ENCODE measurements at regions not wholly inside any gene's neighbourhood (a gene's known extent, or its start where the extent isn't known, plus 50 kb on each side); places are given as distances from the start of the nearest gene placed in this dataset.
A peak's percentile ranks its signal among the peaks of the same experiment; 100 is the strongest.

DNA sequence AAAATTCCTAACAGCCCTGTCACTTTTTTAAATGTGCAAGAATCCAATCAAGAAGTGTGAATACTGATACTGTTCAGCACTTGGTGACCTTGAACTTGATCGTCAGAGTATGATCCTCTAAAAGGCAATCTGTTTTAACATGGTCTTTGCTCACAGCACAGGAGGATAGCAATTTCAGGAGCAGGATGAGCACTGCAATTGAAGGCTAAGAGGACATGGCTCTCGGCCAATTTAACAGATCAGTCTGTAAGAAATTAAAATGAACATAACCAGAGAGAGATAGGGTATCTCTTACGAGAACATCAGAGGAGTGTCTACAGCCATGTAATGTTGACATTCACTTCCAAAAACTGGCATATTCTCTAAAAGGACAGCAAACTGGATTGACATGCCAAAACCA, 243.1 kb downstream of the LTN1 start:
- DNase-seq, result no peak

DNA sequence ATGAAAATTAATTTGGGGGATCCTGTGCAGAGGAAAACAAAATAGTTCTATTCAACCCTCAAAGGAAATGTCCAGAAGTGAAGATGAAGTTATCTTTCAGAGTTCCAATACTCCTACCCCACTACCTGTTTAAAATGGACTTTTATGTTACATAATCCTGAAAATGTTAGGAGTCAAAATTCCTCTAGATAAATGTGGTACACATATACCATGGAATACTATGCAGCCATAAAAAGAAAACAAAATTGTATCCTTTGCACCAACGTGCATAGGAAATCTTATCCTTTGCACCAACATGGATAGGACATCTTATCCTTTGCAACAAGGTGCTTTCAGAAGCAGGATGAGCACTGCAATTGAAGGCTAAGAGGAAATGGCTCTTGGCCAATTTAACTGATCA, 245.2 kb downstream of the LTN1 start:
- DNase-seq, result no peak

DNA sequence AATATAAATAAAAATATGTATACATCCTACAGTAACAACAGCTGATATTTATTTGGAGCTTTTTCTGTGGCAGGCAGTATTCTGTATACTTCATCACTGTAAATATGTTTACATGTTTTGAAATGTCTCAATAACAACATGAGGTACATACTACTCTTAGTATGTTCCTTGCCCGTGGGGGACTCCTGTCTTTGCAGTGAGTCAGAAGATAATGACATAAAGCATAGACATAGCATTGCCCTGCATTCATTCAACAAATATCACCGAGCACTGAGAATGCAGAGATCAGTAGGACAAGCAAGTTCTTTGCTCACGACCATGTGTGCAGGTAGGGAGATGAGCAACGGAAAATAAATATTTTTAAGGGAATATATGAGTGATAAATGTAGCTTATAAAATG, 246.5 kb downstream of the LTN1 start:
- no peak for DNase-seq

DNA sequence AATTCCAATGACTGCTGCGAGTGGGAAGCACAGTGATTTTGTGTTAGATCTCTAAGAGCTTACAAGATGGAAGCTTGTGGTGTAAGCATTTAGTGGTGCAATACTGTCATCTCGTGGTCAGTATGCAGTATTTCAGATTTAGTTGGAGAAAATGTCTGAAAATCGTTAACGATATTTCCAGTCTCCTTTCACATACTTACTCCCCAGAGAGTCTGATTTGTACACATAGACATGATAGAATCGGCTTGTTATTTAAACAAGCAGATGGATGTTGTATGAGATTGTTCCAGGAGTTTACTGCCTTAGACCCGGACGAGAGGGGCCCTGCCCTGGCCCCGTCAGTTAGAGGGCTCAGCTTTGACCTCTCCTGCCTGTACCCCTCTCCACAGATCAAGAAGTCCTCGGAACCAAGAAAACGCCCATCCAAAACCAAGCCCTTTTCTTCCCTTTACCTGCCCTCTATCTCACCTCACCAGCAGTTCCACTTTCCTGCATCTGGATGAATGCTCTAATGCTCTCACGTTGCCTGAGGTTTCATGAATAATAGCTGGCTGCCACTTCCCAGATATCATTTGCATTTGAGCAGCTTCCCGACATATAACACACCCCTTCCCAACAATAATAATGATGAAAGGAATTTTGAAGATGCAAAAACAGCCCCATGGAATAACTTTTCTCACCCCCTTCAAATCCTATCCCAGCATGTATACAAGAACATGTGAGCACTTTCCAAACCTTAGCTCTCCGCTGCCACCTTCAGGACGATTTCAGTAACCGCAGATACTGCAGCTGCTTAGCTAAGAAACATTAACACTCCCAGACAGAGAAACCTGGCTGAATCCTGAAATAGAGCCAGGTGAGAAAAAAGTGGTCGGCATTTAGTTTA, 247.3 kb downstream of the LTN1 start:
- peak; percentile 79 for DNase-seq

DNA sequence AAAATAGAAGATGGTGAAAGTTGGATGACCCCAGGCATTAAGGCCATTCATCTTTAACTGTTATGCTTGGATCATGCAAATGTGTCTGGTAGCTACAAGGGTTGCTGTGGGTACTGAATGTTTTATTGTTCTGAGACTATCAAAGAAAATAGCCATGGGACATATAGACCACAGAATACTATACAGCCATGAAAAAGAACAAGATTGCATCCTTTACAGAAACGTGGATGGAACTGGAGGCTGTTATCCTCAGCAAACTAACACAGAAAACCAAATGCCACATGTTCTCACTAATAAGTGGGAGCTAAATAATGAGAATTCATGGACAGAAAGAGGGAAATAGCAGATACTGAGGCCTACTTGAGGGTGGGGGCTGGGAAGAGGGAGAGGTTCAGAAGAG, 249.0 kb downstream of the LTN1 start:
- no peak for DNase-seq

DNA sequence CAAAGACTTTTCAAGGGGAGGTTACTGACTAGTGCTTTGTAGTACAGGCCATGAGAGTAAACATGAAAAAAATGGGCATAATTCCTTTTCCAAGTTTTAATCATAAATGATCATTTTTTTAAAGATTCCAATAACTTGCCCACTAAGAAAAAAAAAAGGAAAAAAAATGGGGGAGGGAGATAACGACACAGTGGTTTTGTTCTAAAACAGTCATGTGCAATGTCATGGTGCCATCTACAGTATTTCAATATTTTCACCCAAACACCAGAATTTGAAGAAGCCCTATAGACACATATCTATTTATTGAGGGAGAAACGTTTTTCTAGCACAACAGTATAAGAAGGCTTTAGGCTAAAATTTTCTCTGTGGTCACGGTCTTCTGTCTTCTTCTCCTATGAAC, 250.2 kb downstream of the LTN1 start:
- no peak for DNase-seq

DNA sequence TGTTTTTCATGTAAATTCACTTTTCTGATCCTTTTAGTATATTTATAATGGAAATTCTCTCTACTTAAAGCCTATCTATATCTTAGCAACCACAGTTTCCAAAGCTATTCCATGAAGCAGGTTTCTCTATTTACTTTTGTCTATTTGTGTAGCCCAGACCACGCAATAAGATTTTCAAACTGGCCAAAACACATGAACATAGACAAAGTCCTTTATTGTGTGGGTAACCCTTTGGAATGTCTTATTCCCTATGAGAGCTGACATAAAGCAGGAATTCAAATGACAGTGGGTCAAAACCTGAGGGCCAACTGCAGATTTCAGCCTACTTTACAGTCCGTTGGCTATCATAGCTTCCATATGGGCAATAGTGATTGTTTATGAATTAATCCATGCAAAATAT, 252.6 kb downstream of the LTN1 start:
- no peak for DNase-seq

DNA sequence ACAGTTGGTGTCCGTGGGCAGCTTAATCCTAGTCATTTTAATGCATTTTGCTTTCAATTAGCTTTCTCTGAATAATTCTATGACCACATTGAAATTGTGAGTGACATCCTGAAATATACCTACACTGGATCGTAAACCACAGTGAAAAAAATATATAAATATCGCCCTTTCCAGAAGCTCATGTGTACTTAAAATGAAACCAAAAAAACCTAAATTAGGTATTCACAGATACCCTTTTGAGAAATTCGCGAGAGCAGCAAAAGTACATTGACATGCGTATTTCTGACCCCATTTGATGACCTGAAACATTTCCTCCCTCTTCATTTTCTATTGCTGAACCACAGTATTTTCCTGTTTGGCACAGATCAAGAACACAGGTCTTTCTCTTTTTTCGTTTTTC, 253.8 kb downstream of the LTN1 start:
- no peak for DNase-seq

DNA sequence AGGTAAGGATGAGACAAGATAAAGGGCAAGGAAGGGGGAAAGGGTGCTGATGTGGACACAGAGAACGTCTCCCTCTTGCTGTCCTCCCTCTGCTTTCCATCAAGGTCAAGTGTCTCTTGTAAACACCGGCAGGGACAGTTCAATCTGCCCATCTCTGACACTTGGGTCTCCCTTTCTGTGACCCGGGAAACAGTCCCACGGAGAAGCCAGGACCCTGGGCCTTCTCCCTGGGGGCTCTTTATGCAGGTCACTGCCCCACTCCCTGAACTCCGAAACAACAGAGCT, 254.3 kb downstream of the LTN1 start:
- DNase-seq, result no peak

DNA sequence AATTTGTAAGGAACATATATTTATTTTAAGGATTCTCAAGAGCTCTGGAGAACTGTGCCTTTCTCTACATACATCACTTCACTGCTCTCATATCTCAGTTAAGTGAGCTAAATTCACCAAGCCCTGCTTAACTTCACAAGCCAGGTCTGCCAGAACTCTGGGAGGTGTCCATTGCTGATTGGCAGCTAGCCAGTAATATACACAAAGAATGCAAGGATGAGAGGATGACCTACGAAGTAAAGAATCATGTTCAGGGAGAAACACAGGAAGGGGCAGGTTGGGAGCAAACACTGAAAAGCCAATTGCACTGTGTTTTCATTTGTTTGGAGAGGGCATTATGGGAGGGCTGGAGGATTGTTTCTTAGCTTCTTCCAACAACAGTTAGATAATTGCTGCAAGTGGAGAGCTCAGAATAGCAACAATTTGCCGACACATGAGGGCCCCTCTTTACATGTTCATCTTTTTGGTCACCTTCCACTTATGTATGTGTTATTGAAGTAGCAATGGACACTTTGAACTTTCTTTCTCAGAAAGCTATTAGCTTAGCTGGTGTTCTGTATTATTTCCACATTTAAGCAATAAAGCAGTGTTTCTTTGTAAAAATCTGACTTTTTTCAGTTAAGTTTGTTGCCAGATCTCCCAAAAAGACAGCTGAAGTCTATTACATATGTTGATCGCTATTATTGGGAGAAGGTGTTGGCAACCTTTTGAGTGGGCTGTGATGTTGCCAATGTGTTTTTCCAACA, 254.8 kb downstream of the LTN1 start:
- no peak for DNase-seq

DNA sequence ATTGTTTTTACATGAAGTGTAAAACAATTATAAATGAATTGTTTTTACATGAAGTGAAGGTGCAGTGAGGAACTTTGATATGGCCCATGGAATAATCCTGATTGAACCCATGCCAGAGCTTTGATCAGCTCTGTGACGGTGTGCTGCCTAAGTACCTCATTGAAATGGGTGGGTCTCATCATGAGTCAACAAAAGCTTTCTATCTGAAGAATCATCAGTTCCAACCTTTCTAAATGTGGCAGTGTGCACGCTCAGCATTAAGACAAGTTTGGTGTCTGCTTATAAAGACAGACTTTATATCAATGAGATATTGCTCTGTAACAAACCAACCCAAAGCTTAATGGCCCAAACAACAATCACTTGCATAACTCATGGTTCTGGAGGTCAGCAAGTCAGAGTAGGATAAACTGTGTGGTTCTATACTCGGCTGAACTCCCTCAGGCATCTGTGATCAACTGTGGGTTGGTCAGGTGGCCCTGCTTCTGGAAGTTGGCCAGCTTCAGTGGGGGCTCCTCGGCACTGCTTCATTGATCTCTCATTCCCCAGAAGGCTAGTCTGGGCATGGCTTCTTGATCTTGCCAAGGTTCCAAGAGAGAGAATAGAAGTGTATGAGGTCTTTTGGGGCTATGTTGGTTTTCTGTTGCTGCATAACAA, 258.0 kb downstream of the LTN1 start:
- DNase-seq, result no peak

DNA sequence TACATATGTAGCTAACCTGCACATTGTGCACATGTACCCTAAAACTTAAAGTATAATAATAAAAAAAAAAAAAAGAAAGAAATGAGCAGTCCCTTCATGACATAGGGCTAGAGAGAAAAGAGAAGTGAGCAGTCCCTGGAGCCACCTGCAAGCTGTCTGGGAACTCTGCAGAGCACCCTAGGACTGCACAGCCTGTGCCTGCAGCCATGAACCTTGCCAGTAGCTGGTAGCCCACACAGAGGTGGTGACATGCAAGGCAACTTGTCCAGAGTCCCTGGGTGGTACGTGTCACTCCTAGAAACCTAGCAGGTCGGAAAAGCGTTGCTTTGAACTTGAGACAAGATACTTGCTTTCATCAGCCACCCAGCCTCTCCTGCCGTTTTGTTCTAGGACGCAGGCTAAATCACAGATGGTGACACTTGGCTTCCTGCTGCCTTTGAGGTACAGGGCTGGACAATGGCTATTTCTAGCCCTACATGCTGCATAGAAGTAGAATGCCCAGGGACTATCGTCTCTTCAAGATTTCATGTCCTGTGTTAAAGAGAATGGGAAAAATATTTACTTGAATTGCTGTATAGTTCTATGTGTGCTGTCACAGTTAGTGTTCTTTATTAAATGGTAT, 260.9 kb downstream of the LTN1 start:
- no peak for DNase-seq

DNA sequence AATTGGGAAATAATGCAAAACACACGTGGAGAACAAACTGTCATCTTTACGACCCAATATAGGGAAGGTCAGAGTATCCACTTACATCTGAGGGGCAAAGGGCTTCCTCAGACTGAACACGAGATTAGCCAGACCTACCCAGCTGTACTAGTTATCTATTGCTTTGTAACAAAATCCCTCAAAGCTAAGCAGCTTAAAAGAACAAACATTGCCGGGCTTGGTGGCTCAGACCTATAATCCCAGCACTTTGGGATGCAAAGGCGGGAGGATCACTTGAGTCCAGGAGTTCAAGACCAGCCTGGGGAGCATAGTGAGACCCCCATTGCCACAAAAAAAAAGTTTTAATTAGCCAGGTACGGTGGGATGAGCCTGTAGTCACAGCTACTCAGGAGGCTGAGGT, 262.8 kb downstream of the LTN1 start:
- no peak for DNase-seq

DNA sequence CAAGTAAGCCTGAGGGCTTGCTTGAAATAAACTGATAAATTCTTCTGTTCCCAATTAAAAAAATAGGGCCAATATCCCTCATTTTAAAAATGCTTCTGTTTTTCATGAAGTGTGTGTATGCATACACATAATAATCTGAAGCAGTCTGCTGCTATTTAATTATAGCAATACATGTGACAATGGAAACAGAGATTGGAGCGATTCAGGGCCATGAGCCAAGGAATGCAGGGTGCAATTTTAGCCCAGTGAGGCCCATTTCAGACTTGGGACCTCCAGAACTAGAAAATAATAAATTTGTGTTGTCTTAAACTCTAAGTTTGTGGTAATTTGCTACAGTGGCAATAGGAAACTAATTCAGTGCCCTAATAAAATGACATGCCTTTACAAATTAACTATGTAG, 264.9 kb downstream of the LTN1 start:
- DNase-seq, result no peak

DNA sequence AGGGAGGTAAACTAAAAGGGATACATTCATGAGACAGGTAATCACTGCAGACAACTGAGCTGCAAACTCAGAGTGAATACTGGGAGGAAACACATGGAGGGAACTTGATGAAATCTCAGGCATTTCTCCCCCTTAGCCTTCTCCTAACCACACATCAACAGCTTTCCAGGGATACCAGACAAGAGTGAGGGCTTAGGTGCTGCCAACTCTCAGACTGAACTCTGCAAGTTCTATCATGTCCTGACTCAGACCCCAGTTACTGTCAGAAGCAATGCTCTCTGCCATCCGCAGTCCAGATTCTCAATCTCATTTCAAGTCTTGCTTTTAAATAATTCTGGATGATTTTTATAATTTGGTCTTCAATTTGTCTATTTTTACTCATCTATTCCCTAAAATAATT, 267.3 kb downstream of the LTN1 start:
- DNase-seq, result no peak

DNA sequence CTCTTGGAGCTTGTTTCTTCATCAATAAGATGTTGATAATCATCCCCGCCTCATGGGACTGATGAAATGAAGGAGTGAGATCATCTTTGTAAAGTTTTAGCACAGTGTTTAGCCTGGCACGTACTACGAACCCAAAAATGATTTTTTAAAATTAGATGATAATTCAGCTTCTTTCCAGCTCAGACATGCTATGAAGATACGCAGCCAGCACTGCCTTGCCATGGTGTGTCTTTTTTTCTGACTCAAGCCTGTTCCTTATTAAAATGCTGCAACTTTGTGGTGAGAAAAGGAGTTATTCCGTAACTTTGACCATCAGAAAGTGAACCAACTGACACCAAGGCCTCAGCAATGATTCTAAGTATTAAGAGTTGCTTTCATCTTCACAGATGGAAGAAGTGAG, 269.0 kb downstream of the LTN1 start:
- no peak for DNase-seq

DNA sequence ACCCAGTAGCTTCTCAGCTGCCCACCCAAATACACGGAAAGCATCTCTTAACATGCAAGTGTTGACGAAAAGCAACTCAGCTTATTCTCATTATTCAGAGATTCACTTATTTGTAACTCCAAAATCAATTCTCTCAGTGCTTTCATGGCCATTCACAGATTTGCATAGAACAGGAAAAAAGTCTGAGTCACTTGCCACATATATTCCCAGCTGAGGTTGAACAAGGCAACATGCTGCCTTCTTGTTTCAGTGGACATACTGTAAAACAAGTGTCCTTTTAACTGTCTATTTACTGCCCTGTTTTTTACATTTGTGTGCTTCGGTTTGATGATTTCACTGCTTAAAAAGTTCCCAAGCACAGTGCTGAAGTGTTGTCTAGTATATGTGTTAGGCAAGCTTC, 273.0 kb downstream of the LTN1 start:
- no peak for DNase-seq

DNA sequence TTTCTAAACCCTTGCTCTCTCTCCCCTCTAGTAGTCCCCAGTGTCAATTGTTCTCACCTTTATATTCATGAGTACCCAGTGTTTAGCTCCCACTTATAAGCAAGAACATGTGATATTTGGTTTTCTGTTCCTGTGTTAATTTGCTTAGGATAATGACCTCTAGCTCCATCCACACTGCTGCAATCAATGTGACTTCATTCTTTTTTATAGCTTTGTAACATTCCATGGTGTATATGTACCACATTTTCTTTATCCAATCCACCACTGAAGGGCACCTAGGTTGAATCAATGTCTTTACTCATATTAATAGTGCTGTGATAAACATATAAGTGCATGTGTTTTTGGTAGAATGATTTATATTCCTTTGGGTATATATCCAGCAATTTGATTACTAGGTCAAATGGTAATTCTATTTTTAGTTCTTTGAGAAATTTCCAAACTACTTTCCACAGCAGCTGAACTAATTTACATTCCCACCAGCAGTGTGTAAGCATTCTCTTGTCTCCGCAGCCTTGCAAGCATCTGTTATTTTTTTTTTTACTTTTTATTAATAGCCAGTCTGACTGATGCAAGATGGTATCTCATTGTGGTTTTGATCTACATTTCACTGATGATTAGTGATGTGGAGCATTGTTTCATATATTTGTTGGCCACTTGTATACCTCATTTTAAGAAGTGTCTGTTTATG, 277.8 kb downstream of the LTN1 start:
- no peak for DNase-seq

DNA sequence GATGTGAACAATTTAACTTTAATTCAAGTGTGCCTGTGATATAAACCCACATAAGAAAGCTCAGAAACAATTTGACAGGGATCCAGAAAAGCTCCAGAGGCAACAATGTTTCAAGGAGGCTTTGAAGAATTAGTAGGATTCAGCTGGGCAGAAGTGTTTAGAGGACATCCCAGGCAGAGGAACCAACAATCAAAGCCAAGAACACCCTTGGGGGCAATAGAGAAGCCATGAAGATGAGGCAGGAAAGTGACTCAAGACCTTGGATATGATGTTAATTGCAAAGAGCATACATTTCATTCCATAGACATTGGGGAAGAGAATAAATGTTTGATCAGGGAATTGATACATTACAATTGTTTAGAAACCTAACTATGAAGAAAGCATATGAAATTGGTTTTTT, 280.3 kb downstream of the LTN1 start:
- no peak for DNase-seq

DNA sequence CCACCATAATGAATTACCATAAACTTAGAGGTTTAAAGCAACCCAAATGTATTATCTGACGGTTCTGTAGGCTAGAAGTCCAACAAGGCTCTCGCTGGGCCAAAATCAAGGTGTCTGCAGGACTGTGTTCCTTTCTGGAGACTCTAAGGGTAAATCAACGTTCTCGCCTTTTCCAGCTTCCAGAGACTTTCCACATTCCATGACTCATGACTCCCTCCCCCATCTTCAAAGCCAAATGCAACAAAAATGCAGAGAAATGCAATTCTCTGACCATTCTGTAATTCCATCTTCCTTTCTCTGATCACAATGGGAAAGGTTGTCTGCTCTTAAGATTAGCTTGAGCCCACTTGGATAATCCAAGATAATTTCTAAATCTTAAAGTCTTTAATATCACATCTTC, 287.1 kb downstream of the LTN1 start:
- no peak for DNase-seq

DNA sequence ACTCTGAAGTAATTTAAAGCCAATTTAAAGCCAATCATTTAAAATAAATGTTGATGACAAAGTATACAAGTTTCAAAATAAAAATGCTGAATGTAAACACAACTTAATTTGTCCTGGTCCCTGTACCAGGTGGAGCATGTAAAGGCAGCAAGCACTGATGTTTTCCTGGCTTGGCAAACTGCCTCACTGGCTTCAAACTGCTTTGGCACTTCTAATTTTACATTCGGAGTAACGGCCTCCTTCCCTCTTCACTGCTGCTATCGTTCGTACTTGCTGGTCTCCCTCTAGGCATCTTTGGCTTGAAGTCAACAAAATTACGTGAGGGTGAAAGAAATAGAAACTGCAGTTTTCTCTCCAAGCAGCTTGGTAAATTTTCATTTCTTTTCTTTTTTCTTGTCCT, 287.9 kb downstream of the LTN1 start:
- DNase-seq, result no peak

DNA sequence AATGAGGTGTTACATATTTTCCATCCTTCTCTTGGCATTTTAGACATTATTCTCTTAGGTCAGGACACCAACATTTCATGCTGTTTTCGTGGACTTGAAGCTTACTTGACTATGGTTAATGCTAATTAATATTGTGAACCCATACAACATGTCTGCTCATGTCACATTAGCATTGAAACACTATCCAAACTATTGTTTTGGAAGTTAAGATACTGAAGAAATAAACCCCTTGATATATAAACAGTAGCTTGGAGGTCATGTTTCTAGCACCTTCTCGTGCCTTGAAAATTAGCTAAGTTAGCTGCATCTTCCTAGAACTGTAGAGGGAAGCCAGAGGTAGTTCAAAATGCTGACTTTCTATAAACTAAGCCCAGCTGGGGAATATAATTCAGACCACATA, 288.8 kb downstream of the LTN1 start:
- no peak for DNase-seq

DNA sequence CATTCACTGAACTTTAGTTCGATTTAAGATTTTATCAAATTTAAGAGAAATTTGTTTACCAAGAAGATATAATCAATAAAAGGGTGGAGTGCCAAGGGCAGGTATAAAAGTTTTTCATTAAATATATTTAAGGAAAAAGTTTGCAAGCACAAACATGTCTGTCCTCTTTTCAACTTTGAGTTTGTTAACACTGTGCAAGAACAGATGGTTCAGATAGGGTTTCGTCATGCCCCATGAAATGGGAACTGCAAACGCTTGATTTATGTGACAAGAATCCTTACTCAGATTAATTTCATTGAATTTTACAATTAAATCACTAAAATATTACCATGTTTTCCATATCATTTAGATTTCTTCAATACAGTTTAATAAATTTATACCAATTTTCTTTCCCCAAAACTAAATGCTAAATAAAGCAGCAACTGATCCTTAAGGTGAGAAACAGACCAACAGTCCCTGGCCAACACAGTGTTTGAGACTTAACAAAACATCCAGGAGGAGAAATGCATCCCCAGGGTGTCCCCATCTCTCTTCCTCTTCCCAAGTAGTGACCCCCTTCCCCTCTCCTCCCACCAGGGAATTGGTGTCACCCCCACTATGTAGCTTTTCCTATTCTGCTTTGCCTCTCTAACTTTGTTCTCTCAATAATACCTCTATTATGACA, 292.9 kb downstream of the LTN1 start:
- DNase-seq, result no peak

Data from NCI-H2107 (cell line).